DMS79 treated with DMSO at 0.1 percent for 48 hours (cell line): ENCODE measurements at regions not wholly inside any gene's neighbourhood (a gene's known extent, or its start where the extent isn't known, plus 50 kb on each side); places are given as distances from the start of the nearest gene placed in this dataset.

Experiments used
- DNase-seq: peaks from one replicate; lab custom pipeline; 2025; lab: John Stamatoyannopoulos, UW

GRCh38 chr11:123302751-123303195 is 107.7 kb upstream of the CLMP start:
- no peak for DNase-seq

GRCh38 chr11:123301696-123302400 is 106.8 kb upstream of the CLMP start:
- DNase-seq: no peak

GRCh38 chr11:123301013-123301591 is 106.1 kb upstream of the CLMP start:
- no peak for DNase-seq

- DNase-seq: no peak
These were observed 104.7 kb upstream of the CLMP start for GRCh38 chr11:123299721-123300120.

- no peak for DNase-seq
These were observed 103.7 kb upstream of the CLMP start for GRCh38 chr11:123298488-123299447.

- DNase-seq: no peak
These were observed 97.6 kb upstream of the CLMP start for GRCh38 chr11:123292647-123293046.

- DNase-seq: no peak
These were observed 96.3 kb upstream of the CLMP start for GRCh38 chr11:123291201-123291869.

GRCh38 chr11:123286761-123287160 is 91.7 kb upstream of the CLMP start:
- DNase-seq: no peak

- DNase-seq: no peak
These were observed 91.2 kb upstream of the CLMP start for GRCh38 chr11:123286255-123286654.

- no peak for DNase-seq
These were observed 89.4 kb upstream of the CLMP start for GRCh38 chr11:123284454-123284853.

GRCh38 chr11:123282597-123282996 is 87.5 kb upstream of the CLMP start:
- DNase-seq: no peak

GRCh38 chr11:123273616-123274015 is 78.6 kb upstream of the CLMP start:
- no peak for DNase-seq

GRCh38 chr11:123272565-123272964 is 77.5 kb upstream of the CLMP start:
- no peak for DNase-seq

- DNase-seq: no peak
These were observed 73.1 kb upstream of the CLMP start for GRCh38 chr11:123268156-123268555.

- no peak for DNase-seq
These were observed 70.9 kb upstream of the CLMP start for GRCh38 chr11:123265951-123266350.

GRCh38 chr11:123264431-123264780 is 69.4 kb upstream of the CLMP start:
- no peak for DNase-seq

GRCh38 chr11:123261345-123262106 is 66.5 kb upstream of the CLMP start:
- DNase-seq: no peak

GRCh38 chr11:123260511-123261211 is 65.6 kb upstream of the CLMP start:
- no peak for DNase-seq

- DNase-seq: no peak
These were observed 63.8 kb upstream of the CLMP start for GRCh38 chr11:123258877-123259276.

- DNase-seq: no peak
These were observed 62.3 kb upstream of the CLMP start for GRCh38 chr11:123257370-123257769.

- no peak for DNase-seq
These were observed 60.9 kb upstream of the CLMP start for GRCh38 chr11:123255909-123256308.
